EH (cell line): ENCODE measurements at regions not wholly inside any gene's neighbourhood (a gene's known extent, or its start where the extent isn't known, plus 50 kb on each side); places are given as distances from the start of the nearest gene placed in this dataset.

Experiments used
- DNase-seq: peaks from one replicate; pipeline ENCODE4 v3.0.0-alpha.2; 2015; ENCODE audit warnings: low read depth

GRCh38 chr14:99064262-99064954 is 207.6 kb downstream of the BCL11B start:
- DNase-seq: no peak

GRCh38 chr14:99065551-99065950 is 206.4 kb downstream of the BCL11B start:
- no peak for DNase-seq

GRCh38 chr14:99066378-99066777 is 205.6 kb downstream of the BCL11B start:
- no peak for DNase-seq

DNA sequence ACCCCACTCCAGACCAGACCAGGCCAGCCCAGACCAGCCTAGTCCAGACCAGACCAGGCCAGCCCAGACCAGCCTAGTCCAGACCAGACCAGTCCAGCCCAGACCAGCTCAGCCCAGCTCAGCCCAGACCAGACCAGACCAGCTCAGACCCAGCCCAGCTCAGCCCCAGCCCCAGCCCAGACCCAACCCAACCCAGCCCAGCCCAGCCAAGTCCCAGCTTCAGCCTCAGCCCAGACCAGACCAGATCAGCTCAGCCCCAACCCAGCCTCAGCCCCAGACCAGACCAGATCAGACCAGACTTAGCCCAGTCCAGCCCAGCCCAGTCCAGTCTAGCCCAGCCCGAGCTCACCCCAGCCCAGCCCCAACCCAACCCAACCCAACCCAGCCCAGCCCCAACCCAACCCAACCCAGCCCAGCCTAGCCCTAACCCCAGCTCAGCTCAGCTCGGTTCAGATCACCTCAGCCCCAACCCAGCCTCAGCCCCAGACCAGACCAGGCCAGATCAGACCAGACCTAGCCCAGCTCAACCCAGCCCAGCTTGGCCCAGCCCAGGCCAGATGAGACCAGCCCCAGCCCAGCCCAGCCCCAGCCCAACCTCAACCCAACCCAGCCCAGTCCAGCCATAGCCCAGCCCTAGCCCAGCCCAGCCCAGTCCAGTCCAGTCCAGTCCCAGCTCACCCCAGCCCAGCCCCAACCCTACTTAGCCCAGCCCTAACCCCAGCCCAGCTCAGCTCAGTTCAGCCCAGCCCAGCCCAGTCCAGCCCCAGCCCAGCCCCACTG is 204.7 kb downstream of the BCL11B start:
- no peak for DNase-seq

- no peak for DNase-seq
Observed at GRCh38 chr14:99067927-99068326, 204.1 kb downstream of the BCL11B start.

DNA sequence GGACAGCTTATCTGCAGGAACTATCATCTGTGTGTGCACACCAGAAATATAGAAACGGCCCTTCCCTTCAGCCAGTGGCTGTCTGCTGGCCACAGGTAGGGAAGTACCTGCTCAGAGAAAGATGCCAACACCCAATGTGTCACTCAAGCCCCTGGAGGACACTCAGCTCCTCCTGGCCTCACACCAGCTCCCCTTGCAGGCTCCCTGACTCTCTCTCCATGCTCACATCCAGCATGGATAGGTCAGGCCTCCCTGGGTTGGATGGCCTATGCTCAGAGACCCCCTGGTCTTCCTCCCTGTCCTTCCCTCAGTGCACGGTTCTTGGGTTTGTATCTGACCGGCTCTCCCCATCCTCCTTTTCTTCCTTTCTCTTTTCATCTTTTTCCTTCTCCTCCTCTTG is 202.1 kb downstream of the BCL11B start:
- DNase-seq: no peak

DNA sequence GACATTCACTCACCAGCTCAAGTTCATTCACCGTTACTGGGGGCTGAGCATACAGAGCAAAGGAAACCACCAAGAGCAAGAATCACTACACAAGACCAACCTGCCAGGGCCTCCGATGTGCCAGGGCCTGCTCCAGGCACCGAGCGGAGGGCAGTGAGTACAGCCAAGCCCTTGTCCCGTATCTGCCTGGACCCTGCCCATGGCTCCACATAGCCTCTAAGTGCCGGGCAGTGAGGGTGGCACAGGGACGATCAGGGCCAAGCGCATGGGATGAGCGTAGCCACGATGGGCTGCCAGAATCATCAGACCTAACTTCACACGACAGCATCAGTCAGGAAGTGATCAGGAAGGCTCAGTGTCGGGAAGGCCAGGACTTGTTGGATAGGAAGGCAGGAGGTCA is 199.6 kb downstream of the BCL11B start:
- no peak for DNase-seq

- no peak for DNase-seq
Observed at GRCh38 chr14:99072956-99073355, 199.0 kb downstream of the BCL11B start.

DNA sequence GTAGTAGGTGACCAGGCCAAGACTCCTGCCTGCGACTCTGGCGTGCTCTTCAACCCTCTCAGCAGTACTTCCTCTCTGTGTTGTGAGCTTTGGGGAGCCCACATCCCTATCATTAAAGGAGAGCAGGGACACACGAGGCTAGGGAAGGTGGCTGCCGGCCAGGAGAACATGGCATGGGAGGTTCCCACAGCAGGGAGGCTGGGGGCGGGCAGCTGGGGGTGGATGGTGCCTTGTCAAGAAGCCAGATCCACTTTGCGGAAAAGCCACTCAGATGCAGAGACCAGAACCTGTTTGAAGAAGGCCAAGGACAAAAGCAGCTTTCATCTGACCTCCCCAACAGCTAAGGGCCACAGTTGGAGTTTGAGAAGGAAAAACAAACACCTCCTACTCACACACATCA is 198.6 kb downstream of the BCL11B start:
- DNase-seq: no peak

- no peak for DNase-seq
Observed at GRCh38 chr14:99075061-99075460, 196.9 kb downstream of the BCL11B start.

DNA sequence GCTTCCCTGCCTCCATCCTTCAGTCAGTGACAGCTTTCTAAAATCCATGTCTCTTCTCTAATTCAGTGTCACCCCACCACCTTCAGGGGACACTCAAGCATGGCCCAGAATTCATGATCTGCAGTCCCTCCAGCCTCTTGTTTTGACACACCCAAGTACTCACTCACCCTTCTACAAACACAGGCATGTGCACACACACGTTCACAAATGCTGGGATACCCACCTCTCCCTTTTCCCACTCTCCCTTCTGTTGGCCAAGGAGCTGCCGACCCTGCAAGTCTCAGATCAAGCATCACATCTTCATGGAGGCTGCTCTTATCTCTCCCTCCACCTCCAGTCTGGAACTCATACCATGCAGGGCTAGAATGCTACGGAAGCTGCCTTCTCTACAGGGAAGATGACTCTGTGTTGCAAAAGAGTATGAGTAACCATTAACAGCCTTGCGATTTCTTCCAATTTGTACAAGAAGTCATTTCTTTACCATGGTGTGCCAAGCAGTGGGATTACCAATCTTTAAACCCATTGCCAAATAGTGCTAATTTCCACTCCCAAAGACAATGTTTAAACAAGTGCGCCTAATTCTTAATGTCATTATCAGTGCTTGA is 196.1 kb downstream of the BCL11B start:
- DNase-seq: no peak

- no peak for DNase-seq
Observed at GRCh38 chr14:99077076-99077843, 194.7 kb downstream of the BCL11B start.

- DNase-seq: no peak
Observed at GRCh38 chr14:99077844-99078236, 194.2 kb downstream of the BCL11B start.

DNA sequence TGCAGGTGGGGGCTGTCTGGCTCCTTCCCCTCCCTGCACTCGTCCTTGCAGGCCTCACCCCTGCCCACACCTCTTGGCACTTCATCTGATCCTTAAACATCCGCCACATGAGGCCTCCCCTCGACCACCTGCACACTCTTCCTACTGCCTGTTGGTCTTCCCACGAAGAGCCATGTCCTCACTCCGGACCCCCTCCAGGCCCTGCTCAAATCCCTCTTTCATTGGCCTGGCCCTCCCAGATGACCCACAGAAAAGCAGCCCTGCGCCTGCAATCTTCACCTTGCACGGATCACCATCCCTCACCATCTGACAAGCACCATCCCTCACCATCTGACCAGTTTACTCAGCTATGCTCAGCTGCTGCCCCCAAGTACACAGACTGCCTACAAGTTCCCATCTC is 193.6 kb downstream of the BCL11B start:
- no peak for DNase-seq

DNA sequence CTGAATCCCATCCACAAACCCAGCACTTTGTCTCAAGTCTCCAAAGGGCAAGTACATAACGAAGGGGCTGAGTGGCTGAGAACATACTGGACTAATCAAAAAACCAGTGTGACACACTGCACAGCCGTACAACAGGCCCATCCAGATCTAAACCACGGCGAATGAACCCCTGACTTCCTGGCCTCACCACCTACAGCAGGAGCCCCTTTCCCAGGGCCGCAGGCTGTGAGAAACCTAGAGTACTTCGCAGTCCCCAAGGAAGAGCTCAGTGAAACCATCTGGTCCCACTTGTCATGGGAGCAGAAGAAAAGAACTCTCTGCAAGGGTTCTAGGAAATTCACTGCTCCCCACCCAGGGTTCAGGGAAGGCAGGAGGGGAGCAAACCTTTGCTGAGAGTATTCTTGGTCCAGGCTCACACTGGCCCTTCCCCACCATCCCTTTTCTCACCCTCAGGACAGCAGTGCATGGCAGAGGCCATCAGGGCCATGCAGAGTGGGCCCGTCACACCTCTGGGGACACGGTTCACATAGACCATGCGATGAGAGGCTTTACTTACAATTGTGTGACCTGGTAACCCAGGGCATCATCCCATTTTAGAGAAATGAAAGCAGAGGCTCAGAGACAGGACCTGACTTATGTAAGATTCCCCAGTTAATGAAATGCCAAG is 192.8 kb downstream of the BCL11B start:
- no peak for DNase-seq

GRCh38 chr14:99080306-99080705 is 191.7 kb downstream of the BCL11B start:
- DNase-seq: no peak

DNA sequence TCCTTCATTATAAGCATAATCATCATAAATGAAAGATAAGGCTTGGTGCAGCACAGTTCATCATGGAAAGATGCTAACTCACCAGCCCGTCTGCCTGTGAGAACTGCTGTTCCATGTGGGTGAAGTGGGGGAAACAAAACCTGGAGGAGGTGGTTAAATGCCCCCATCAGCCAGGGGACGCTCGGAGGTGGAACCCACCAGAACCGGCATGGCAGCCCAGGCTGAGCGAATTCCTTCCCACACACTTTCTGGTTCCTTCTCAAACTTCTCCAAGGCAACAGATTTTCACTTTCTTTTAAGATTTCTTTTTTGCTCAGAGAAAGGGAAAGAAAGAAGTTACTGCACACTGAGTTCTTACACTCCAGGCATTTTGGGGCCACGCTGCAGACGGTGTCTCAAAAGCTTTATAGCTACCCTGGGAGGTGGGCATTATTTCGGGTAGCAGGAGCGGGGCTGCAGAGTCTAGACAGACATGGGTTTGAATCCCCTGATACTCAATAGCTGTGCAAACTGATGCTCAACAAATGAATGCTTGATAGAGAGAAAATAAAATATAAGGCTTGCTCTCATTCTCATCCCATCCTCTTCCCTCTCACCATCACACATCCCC is 190.7 kb downstream of the BCL11B start:
- no peak for DNase-seq

GRCh38 chr14:99081880-99082279 is 190.1 kb downstream of the BCL11B start:
- no peak for DNase-seq

- no peak for DNase-seq
Observed at GRCh38 chr14:99093532-99094517, 178.2 kb downstream of the BCL11B start.

DNA sequence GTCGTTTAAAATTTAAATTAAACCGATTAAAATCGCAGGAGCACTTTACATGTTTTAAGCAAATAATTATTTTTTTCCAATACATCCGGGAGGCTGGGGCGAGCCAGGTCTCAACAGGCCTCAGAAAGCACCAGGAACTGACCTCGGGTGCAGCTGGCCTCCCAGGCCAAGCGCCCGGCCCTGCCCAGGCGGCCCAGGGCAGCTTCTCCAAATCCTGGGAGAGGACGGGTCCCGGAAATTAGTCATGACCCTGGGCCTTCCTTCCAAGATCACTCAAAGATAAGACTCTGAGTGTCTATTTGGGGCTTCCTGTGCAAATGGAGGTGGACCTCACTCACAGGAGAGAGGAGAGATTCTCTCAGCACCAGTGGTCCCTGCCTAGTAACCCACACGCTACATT is 177.1 kb downstream of the BCL11B start:
- no peak for DNase-seq
